B cell (primary cell): ENCODE measurements at regions not wholly inside any gene's neighbourhood (a gene's known extent, or its start where the extent isn't known, plus 50 kb on each side); places are given as distances from the start of the nearest gene placed in this dataset.
"Not testable (repeated sequence)": the region's sequence is repeated elsewhere in the genome, so short reads cannot be mapped to it uniquely, and the experiment has no call there.

Source experiments
- ATAC-seq: fragments of 200-7000 bp; cut with Tn5 transposase; one replicate; pipeline ENCODE4 v1.10.0; 2021; ENCODE audit warnings: low read depth, mild to moderate bottlenecking, moderate number of reproducible peaks, moderate library complexity
- CTCF ChIA-PET: fragments of 350-600 bp; sonication (Branson Sonifier 250); formaldehyde crosslinking; loops from one replicate; lab custom pipeline; 2021; ENCODE audit warnings: antibody characterized with exemption, inconsistent platforms; lab: Charles Lee
- POLR2A ChIA-PET: fragments of 350-600 bp; sonication (Branson Sonifier 250); formaldehyde crosslinking; loops from one replicate; lab custom pipeline; 2021; ENCODE audit warnings: antibody characterized with exemption; lab: Charles Lee
- DNase-seq: peaks from one replicate; pipeline ENCODE4 v3.0.0; 2013
- H2AFZ ChIP-seq: 2 replicates; pipeline ENCODE4 v1.6.1; 2012; ENCODE audit warnings: mild to moderate bottlenecking, low read depth, low read length; ENCODE audit not compliant: insufficient read depth, poor library complexity, severe bottlenecking
- H3K27ac ChIP-seq, 2 donors: 1 replicate in 1 of 2; 2 replicates in 1 of 2; pipeline ENCODE4 v1.5.1; 2012 to 2013; ENCODE audit warnings: low read length in 2 of 2, mild to moderate bottlenecking in 2 of 2, moderate library complexity in 1 of 2
- H3K27me3 ChIP-seq, 4 experiments: fragments of 200-600 bp in 1 of 4; sonication (generic) in 1 of 4; replicated peaks in 1 of 4; 1 replicate in 2 of 4; 2 replicates in 2 of 4; pipeline versions ENCODE4 v1.6.1 to v1.7.0; 2013 to 2016; ENCODE audit warnings: low read length in 3 of 4, mild to moderate bottlenecking in 2 of 4, mixed read lengths in 1 of 4, moderate library complexity in 1 of 4; ENCODE audit not compliant: insufficient read depth in 4 of 4, control insufficient read depth in 3 of 4; ENCODE audit errors: control extremely low read depth in 1 of 4
- H3K36me3 ChIP-seq, 2 experiments: replicated peaks in 1 of 2; 1 replicate in 1 of 2; 2 replicates in 1 of 2; pipeline versions ENCODE4 v1.6.1 to v1.7.1; 2013; ENCODE audit warnings: low read length in 1 of 2; ENCODE audit not compliant: insufficient read depth in 2 of 2, control insufficient read depth in 1 of 2; ENCODE audit errors: control extremely low read depth in 1 of 2, extremely low read depth in 1 of 2
- H3K4me1 ChIP-seq, 2 donors: fragments of 200-600 bp in 1 of 2; sonication (generic) in 1 of 2; 1 replicate in 1 of 2; 2 replicates in 1 of 2; pipeline versions ENCODE4 v1.5.1 to v1.6.1; 2013 to 2017; ENCODE audit warnings: low read length in 2 of 2; ENCODE audit not compliant: control insufficient read depth in 2 of 2, insufficient read depth in 2 of 2
- H3K4me2 ChIP-seq: replicated peaks from 2 replicates; pipeline ENCODE3; 2012; ENCODE audit warnings: mild to moderate bottlenecking, low read depth, low read length; ENCODE audit not compliant: poor library complexity, severe bottlenecking
- H3K4me3 ChIP-seq, 5 experiments: fragments of 200-600 bp in 1 of 5; sonication (generic) in 1 of 5; 1 replicate in 3 of 5; 2 replicates in 2 of 5; pipeline versions ENCODE4 v1.5.1 to v1.7.0; 2011 to 2016; ENCODE audit warnings: low read length in 4 of 5, mild to moderate bottlenecking in 4 of 5, low read depth in 2 of 5, control low read depth in 1 of 5, moderate library complexity in 1 of 5; ENCODE audit not compliant: insufficient read depth in 1 of 5; ENCODE audit errors: control extremely low read depth in 1 of 5, extremely low read depth in 1 of 5
- H3K79me2 ChIP-seq: fragments of 200-600 bp; sonication (generic); one replicate; pipeline ENCODE4 v1.6.0; 2016; ENCODE audit warnings: low read length; ENCODE audit not compliant: control insufficient read depth, insufficient read depth
- H3K9ac ChIP-seq: fragments of 200-600 bp; sonication (generic); 2 replicates; pipeline ENCODE4 v1.6.1; 2017; ENCODE audit warnings: mild to moderate bottlenecking, low read length, moderate library complexity
- H3K9me3 ChIP-seq, 3 donors: one replicate each; pipeline versions ENCODE4 v1.6.1 to v1.7.1; 2013; ENCODE audit warnings: low read length in 2 of 3; ENCODE audit not compliant: control insufficient read depth in 2 of 3, insufficient read depth in 1 of 3; ENCODE audit errors: control extremely low read depth in 1 of 3
- H4K20me1 ChIP-seq: 2 replicates; pipeline ENCODE4 v1.6.0; 2012; ENCODE audit warnings: mild to moderate bottlenecking, low read length; ENCODE audit not compliant: insufficient read depth, control insufficient read depth, poor library complexity, severe bottlenecking
- H3K27ac Mint-ChIP-seq: one replicate; pipeline ENCODE4 v1.8.0; 2021; ENCODE audit warnings: mixed read lengths
- H3K27me3 Mint-ChIP-seq: one replicate; pipeline ENCODE4 v1.8.0; 2021; ENCODE audit warnings: mixed read lengths
- H3K4me1 Mint-ChIP-seq: one replicate; pipeline ENCODE4 v1.8.0; 2021; ENCODE audit warnings: mixed read lengths
- H3K4me3 Mint-ChIP-seq: one replicate; pipeline ENCODE4 v1.8.0; 2021; ENCODE audit warnings: mixed read lengths
- H3K9me3 Mint-ChIP-seq: one replicate; pipeline ENCODE4 v1.8.0; 2022; ENCODE audit warnings: mixed read lengths; ENCODE audit not compliant: insufficient read depth
- EZH2 ChIP-seq: IDR thresholded peaks from 2 replicates; pipeline ENCODE4 v1.6.1; 2012; ENCODE audit warnings: borderline replicate concordance, low read depth, mild to moderate bottlenecking, moderate library complexity, low read length; ENCODE audit not compliant: insufficient read depth, poor library complexity, severe bottlenecking
- WGBS: methylation state at CpG from one replicate; pipeline ENCODE4 v1.1.5; 2013; ENCODE audit warnings: missing lambda C conversion rate; ENCODE audit not compliant: insufficient coverage; 5-methylcytosine and 5-hydroxymethylcytosine counted together
- intact Hi-C: fragments of 100-400 bp; cut with micrococcal nuclease; formaldehyde crosslinking; loops from one replicate; pipeline ENCODE4 v1.10.0; 2022
- TF ChIP-seq, protein P1 (sequence below): fragments of 200-600 bp; IDR thresholded peaks from one replicate; pipeline ENCODE4 v1.8.0; 2022; ENCODE audit warnings: antibody characterized with exemption, mild to moderate bottlenecking

GRCh38 chr9:724461-724860 lies 117.0 kb upstream of the DMRT1 start:
- H3K4me3 ChIP-seq, H3K4me1 Mint-ChIP-seq, H3K9me3 Mint-ChIP-seq, ATAC-seq, H3K4me3 Mint-ChIP-seq, H3K9ac ChIP-seq, H4K20me1 ChIP-seq, DNase-seq, intact Hi-C loops, H3K79me2 ChIP-seq, POLR2A ChIA-PET, H3K4me2 ChIP-seq, CTCF ChIA-PET, H3K27me3 ChIP-seq, H3K9me3 ChIP-seq, H3K27ac Mint-ChIP-seq, H3K4me1 ChIP-seq, H3K27ac ChIP-seq, H3K27me3 Mint-ChIP-seq, H3K36me3 ChIP-seq, H2AFZ ChIP-seq: not testable (repeated sequence)
- 97% methylated on average over 9 of the region's 14 CpGs for WGBS

GRCh38 chr9:726005-726404 lies 115.5 kb upstream of the DMRT1 start:
- WGBS: 96% methylated on average over 3 of the region's 4 CpGs

More at GRCh38 chr9:726005-726404, 115.5 kb upstream of the DMRT1 start:
- Histone ChIP-seq H3K36me3 (no peaks in the 10 kb centered on the region), H3K27me3 (no peaks in the 10 kb centered on the region), H3K79me2 (no peaks in the 10 kb centered on the region), H4K20me1 (no peaks in the 10 kb centered on the region), H3K4me3 (no peak overlapping the region), H3K9ac (no peak overlapping the region), H3K4me1 (no peaks in the 10 kb centered on the region), H3K27ac (no peak overlapping the region), H3K4me2 (no peak overlapping the region), H2AFZ (no peak overlapping the region), H3K9me3 (no peaks in the 10 kb centered on the region)
- H3K27me3 Mint-ChIP-seq: no peaks in the 10 kb centered on the region
- no peaks in the 10 kb centered on the region for H3K9me3 Mint-ChIP-seq
- ATAC-seq (no peak), DNase-seq (no peak)
- POLR2A ChIA-PET: no interaction called here
- intact Hi-C loops: no loop called here
- H3K27ac Mint-ChIP-seq: no peak overlapping the region
- no peak overlapping the region for H3K4me3 Mint-ChIP-seq
- CTCF ChIA-PET: no interaction called here
- TF ChIP-seq, protein P1, sequence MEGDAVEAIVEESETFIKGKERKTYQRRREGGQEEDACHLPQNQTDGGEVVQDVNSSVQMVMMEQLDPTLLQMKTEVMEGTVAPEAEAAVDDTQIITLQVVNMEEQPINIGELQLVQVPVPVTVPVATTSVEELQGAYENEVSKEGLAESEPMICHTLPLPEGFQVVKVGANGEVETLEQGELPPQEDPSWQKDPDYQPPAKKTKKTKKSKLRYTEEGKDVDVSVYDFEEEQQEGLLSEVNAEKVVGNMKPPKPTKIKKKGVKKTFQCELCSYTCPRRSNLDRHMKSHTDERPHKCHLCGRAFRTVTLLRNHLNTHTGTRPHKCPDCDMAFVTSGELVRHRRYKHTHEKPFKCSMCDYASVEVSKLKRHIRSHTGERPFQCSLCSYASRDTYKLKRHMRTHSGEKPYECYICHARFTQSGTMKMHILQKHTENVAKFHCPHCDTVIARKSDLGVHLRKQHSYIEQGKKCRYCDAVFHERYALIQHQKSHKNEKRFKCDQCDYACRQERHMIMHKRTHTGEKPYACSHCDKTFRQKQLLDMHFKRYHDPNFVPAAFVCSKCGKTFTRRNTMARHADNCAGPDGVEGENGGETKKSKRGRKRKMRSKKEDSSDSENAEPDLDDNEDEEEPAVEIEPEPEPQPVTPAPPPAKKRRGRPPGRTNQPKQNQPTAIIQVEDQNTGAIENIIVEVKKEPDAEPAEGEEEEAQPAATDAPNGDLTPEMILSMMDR: no peak
- no peak for TF ChIP-seq EZH2
- no peaks in the 10 kb centered on the region for H3K4me1 Mint-ChIP-seq
